ENCODE measurements at regions not wholly inside any gene's neighbourhood (a gene's known extent, or its start where the extent isn't known, plus 50 kb on each side); places are given as distances from the start of the nearest gene placed in this dataset.

DNA sequence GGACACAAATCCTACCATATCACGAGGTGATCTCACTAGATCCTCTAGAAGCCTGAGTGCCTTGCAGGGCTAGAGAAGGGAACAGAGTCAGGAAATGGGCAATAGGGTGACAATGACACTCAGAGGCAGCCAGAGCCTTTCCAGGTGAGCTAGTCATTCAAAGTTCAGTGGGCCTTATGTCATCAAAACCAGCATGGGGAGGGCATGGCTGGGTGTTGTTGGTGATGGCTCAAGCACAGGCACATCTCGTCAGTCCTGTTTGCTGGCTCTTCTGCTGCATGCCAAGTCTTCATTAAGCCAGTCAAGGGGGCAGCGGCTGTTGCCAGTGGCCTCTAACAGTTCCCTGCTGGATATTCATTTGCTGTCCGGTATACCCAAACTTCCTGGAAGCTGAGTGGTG is 99.6 kb upstream of the USP24 start:
- POLR2A ChIA-PET = no interaction called here
- DNase-seq (ENCODE audit: low read depth, low spot score) (no peak), FAIRE-seq (no peak), ATAC-seq (no peak)
- no peak overlapping the region for H3K9ac ChIP-seq (ENCODE audit: control insufficient read depth, insufficient read depth, low read length)
- no TSS peak for BruUV-seq (replicated peaks)
- H3K4me2 ChIP-seq (ENCODE audit: control insufficient read depth, insufficient read depth) = no peak overlapping the region
- H3K4me1 ChIP-seq (ENCODE audit: control insufficient read depth, insufficient read depth, low read length) = no peaks in the 10 kb centered on the region
- in situ Hi-C loops (cut with MboI) (no loop called here), intact Hi-C loops (cut with micrococcal nuclease; ENCODE audit: unreplicated experiment) (no loop called here)
- RAD21 ChIA-PET (ENCODE audit: unreplicated experiment) = no interaction called here
- no peaks in the 10 kb centered on the region for H3K9me3 ChIP-seq (replicated peaks; ENCODE audit: control insufficient read depth, insufficient read depth, low read length)
- H3K27ac ChIP-seq (ENCODE audit: control insufficient read depth, insufficient read depth) = no peak overlapping the region
- TF ChIP-seq RFX5 (IDR thresholded peaks at IDR 0.05; ENCODE audit: low read depth, low read length) (no peak), MYC (IDR thresholded peaks at IDR 0.05; ENCODE audit: insufficient read depth, insufficient read length, insufficient replicate concordance, low read length, severe bottlenecking) (no peak), ZNF217 (IDR thresholded peaks at IDR 0.05) (no peak), POLR2A (IDR thresholded peaks at IDR 0.05; ENCODE audit: low read depth, low read length) (no peak), BHLHE40 (IDR thresholded peaks at IDR 0.05; ENCODE audit: borderline replicate concordance in 1 of 2, low read depth in 2 of 2, low read length in 1 of 2) (no peak), PAX8 (IDR thresholded peaks at IDR 0.05) (no peak)
- TF ChIP-seq, protein P1, sequence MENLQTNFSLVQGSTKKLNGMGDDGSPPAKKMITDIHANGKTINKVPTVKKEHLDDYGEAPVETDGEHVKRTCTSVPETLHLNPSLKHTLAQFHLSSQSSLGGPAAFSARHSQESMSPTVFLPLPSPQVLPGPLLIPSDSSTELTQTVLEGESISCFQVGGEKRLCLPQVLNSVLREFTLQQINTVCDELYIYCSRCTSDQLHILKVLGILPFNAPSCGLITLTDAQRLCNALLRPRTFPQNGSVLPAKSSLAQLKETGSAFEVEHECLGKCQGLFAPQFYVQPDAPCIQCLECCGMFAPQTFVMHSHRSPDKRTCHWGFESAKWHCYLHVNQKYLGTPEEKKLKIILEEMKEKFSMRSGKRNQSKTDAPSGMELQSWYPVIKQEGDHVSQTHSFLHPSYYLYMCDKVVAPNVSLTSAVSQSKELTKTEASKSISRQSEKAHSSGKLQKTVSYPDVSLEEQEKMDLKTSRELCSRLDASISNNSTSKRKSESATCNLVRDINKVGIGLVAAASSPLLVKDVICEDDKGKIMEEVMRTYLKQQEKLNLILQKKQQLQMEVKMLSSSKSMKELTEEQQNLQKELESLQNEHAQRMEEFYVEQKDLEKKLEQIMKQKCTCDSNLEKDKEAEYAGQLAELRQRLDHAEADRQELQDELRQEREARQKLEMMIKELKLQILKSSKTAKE (IDR thresholded peaks at IDR 0.05; ENCODE audit: low read depth, poor library complexity, severe bottlenecking) = no peak
- TF ChIP-seq, protein P2, sequence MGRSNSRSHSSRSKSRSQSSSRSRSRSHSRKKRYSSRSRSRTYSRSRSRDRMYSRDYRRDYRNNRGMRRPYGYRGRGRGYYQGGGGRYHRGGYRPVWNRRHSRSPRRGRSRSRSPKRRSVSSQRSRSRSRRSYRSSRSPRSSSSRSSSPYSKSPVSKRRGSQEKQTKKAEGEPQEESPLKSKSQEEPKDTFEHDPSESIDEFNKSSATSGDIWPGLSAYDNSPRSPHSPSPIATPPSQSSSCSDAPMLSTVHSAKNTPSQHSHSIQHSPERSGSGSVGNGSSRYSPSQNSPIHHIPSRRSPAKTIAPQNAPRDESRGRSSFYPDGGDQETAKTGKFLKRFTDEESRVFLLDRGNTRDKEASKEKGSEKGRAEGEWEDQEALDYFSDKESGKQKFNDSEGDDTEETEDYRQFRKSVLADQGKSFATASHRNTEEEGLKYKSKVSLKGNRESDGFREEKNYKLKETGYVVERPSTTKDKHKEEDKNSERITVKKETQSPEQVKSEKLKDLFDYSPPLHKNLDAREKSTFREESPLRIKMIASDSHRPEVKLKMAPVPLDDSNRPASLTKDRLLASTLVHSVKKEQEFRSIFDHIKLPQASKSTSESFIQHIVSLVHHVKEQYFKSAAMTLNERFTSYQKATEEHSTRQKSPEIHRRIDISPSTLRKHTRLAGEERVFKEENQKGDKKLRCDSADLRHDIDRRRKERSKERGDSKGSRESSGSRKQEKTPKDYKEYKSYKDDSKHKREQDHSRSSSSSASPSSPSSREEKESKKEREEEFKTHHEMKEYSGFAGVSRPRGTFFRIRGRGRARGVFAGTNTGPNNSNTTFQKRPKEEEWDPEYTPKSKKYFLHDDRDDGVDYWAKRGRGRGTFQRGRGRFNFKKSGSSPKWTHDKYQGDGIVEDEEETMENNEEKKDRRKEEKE (IDR thresholded peaks at IDR 0.05) = no peak
- TF ChIP-seq, protein P3, sequence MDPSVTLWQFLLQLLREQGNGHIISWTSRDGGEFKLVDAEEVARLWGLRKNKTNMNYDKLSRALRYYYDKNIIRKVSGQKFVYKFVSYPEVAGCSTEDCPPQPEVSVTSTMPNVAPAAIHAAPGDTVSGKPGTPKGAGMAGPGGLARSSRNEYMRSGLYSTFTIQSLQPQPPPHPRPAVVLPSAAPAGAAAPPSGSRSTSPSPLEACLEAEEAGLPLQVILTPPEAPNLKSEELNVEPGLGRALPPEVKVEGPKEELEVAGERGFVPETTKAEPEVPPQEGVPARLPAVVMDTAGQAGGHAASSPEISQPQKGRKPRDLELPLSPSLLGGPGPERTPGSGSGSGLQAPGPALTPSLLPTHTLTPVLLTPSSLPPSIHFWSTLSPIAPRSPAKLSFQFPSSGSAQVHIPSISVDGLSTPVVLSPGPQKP (IDR thresholded peaks at IDR 0.05; ENCODE audit: low read depth, low read length) = no peak
- TF ChIP-seq, protein P4, sequence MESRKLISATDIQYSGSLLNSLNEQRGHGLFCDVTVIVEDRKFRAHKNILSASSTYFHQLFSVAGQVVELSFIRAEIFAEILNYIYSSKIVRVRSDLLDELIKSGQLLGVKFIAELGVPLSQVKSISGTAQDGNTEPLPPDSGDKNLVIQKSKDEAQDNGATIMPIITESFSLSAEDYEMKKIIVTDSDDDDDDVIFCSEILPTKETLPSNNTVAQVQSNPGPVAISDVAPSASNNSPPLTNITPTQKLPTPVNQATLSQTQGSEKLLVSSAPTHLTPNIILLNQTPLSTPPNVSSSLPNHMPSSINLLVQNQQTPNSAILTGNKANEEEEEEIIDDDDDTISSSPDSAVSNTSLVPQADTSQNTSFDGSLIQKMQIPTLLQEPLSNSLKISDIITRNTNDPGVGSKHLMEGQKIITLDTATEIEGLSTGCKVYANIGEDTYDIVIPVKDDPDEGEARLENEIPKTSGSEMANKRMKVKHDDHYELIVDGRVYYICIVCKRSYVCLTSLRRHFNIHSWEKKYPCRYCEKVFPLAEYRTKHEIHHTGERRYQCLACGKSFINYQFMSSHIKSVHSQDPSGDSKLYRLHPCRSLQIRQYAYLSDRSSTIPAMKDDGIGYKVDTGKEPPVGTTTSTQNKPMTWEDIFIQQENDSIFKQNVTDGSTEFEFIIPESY (IDR thresholded peaks at IDR 0.05) = no peak
- H3K79me2 ChIP-seq (ENCODE audit: control insufficient read depth, insufficient read depth, low read length) = no peaks in the 10 kb centered on the region
- no peaks in the 10 kb centered on the region for H3K36me3 ChIP-seq (ENCODE audit: control insufficient read depth in 2 of 2, insufficient read depth in 2 of 2, low read length in 1 of 2)
- no peak overlapping the region for H2AFZ ChIP-seq (ENCODE audit: control insufficient read depth, low read depth, low read length)
- H3K27me3 ChIP-seq (replicated peaks in 1 of 2; ENCODE audit: control insufficient read depth in 2 of 2, insufficient read depth in 2 of 2, low read length in 1 of 2) = no peaks in the 10 kb centered on the region; a peak in 1 of 4 replicates
- H4K20me1 ChIP-seq (ENCODE audit: control insufficient read depth, insufficient read depth) = no peaks in the 10 kb centered on the region
- H3K4me3 ChIP-seq = no peak overlapping the region
- CTCF ChIA-PET = no interaction called here
- SMC1A ChIA-PET (ENCODE audit: uncharacterized antibody, unreplicated experiment) = no interaction called here
- 20% methylated on average over 4 of the region's 4 CpGs for WGBS (ENCODE audit: insufficient coverage, insufficient replicate concordance, low lambda C conversion rate, missing lambda C conversion rate)
